H1 (cell line): ENCODE measurements at regions not wholly inside any gene's neighbourhood (a gene's known extent, or its start where the extent isn't known, plus 50 kb on each side); places are given as distances from the start of the nearest gene placed in this dataset.

Source experiments
- CTCF ChIP-seq, 3 experiments: IDR thresholded peaks; 1 replicate in 2 of 3; 2 replicates in 1 of 3; pipeline versions ENCODE4 v1.5.1 to v1.6.1; 2011; ENCODE audit warnings: low read length in 3 of 3, mild to moderate bottlenecking in 3 of 3, inconsistent platforms in 2 of 3, low read depth in 1 of 3, moderate library complexity in 1 of 3; ENCODE audit not compliant: insufficient read depth in 1 of 3; ENCODE audit errors: control extremely low read depth in 1 of 3
- POLR2A ChIP-seq, 2 experiments: IDR thresholded peaks; 1 replicate in 1 of 2; 2 replicates in 1 of 2; pipeline ENCODE4 v1.6.1; 2011; ENCODE audit warnings: low read depth in 2 of 2, low read length in 2 of 2, mild to moderate bottlenecking in 2 of 2; ENCODE audit errors: control extremely low read depth in 1 of 2
- TAF1 ChIP-seq: IDR thresholded peaks from 2 replicates; pipeline ENCODE4 v1.6.1; 2011; ENCODE audit warnings: mild to moderate bottlenecking, low read depth, low read length

- TF ChIP-seq CTCF (IDR thresholded peaks at IDR 0.05; ENCODE audit: control extremely low read depth in 1 of 3, insufficient read depth in 1 of 3, low read depth in 1 of 3, low read length in 3 of 3): no peak
- TF ChIP-seq POLR2A (IDR thresholded peaks at IDR 0.05; ENCODE audit: control extremely low read depth in 1 of 2, low read depth in 2 of 2, low read length in 2 of 2): no peak
- no peak for TF ChIP-seq TAF1
These were observed 296.6 kb upstream of the LMCD1 start for GRCh38 chr3:8204853-8205650.
